ENCODE measurements at regions not wholly inside any gene's neighbourhood (a gene's known extent, or its start where the extent isn't known, plus 50 kb on each side); places are given as distances from the start of the nearest gene placed in this dataset.

GRCh38 chr10:78755063-78755701 lies 313.6 kb upstream of the ZMIZ1 start:
- H3K27me3 ChIP-seq: no peaks in the 10 kb centered on the region
- H3K4me3 ChIP-seq: no peak overlapping the region
- DNase-seq (ENCODE audit: low read depth in 1 of 2, low spot score in 1 of 2): no peak
- TF ChIP-seq CTCF (IDR thresholded peaks at IDR 0.05; ENCODE audit: low read depth, low read length): no peak
- H3K4me1 ChIP-seq (ENCODE audit: low read depth): no peaks in the 10 kb centered on the region
- H3K36me3 ChIP-seq: no peaks in the 10 kb centered on the region
- H3K9me3 ChIP-seq (ENCODE audit: low read depth): no peaks in the 10 kb centered on the region
- H3K27ac ChIP-seq: no peak overlapping the region

GRCh38 chr10:78755877-78756455 lies 312.8 kb upstream of the ZMIZ1 start:
- TF ChIP-seq CTCF (IDR thresholded peaks at IDR 0.05; ENCODE audit: low read depth, low read length): no peak
- H3K27ac ChIP-seq: no peak overlapping the region
- H3K4me1 ChIP-seq (ENCODE audit: low read depth): no peaks in the 10 kb centered on the region
- H3K9me3 ChIP-seq (ENCODE audit: low read depth): no peaks in the 10 kb centered on the region
- no peaks in the 10 kb centered on the region for H3K27me3 ChIP-seq
- DNase-seq (ENCODE audit: low read depth in 1 of 2, low spot score in 1 of 2): no peak
- no peak overlapping the region for H3K4me3 ChIP-seq
- H3K36me3 ChIP-seq: no peaks in the 10 kb centered on the region

DNA sequence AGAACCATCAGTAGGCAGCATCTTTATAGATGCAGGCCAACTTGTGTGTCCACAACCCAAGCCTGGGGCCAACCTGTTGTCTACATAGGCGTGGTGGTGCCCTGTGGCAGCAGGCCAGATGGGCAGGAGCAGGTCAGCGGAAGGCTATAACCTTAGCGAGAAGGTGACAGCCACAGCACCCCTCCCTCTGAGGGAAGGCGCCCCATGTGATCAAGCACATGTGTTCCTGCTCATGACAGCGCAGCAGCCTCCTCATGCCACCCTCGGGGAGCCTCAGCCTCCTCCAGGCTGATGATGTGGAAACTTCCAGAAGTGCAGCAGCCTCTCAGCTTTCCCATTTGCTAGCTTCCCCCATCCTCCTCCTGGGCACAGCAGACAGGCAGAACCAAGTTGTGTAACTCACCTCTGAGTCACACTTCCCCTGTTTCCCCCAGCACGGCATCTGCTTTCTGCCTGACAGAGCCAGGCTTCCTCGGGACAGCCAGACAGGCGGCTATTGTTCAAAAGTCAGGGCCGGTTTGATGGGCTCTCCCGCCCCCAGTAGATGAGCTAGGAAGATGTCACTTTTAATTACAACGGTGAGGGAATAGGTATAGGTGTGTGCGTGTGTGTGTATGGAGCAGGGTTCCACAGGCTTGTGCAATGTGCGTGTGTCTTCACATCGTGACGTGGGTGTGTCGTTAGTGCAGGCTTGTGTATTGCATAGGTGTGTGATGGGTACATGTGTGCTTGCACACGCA lies 312.0 kb upstream of the ZMIZ1 start:
- DNase-seq (ENCODE audit: low read depth in 1 of 2, low spot score in 1 of 2): peak in 1 of 2 donors; percentile 98
- H3K27ac ChIP-seq: no peak overlapping the region
- TF ChIP-seq CTCF (IDR thresholded peaks at IDR 0.05; ENCODE audit: low read depth, low read length): no peak
- H3K27me3 ChIP-seq: no peaks in the 10 kb centered on the region
- H3K36me3 ChIP-seq: no peaks in the 10 kb centered on the region
- no peak overlapping the region for H3K4me3 ChIP-seq
- no peaks in the 10 kb centered on the region for H3K9me3 ChIP-seq (ENCODE audit: low read depth)
- no peaks in the 10 kb centered on the region for H3K4me1 ChIP-seq (ENCODE audit: low read depth)

- no peaks in the 10 kb centered on the region for H3K9me3 ChIP-seq (ENCODE audit: low read depth)
- no peak overlapping the region for H3K4me3 ChIP-seq
- no peak overlapping the region for H3K27ac ChIP-seq
- H3K4me1 ChIP-seq (ENCODE audit: low read depth): no peaks in the 10 kb centered on the region
- peak in 1 of 2 donors; percentile 74 for DNase-seq (ENCODE audit: low read depth in 1 of 2, low spot score in 1 of 2)
- no peak for TF ChIP-seq CTCF (IDR thresholded peaks at IDR 0.05; ENCODE audit: low read depth, low read length)
- no peaks in the 10 kb centered on the region for H3K27me3 ChIP-seq
- H3K36me3 ChIP-seq: no peaks in the 10 kb centered on the region
Observed at GRCh38 chr10:78757344-78757925, 311.3 kb upstream of the ZMIZ1 start.

- Histone ChIP-seq H3K27me3 (no peaks in the 10 kb centered on the region), H3K27ac (no peak overlapping the region)
Observed at GRCh38 chr10:78758176-78758575, 310.6 kb upstream of the ZMIZ1 start.

More at GRCh38 chr10:78758176-78758575, 310.6 kb upstream of the ZMIZ1 start:
- H3K9me3 ChIP-seq (ENCODE audit: low read depth): no peaks in the 10 kb centered on the region
- H3K4me3 ChIP-seq: no peak overlapping the region
- no peak for DNase-seq (ENCODE audit: low read depth in 1 of 2, low spot score in 1 of 2)
- H3K36me3 ChIP-seq: no peaks in the 10 kb centered on the region
- no peak for TF ChIP-seq CTCF (IDR thresholded peaks at IDR 0.05; ENCODE audit: low read depth, low read length)
- H3K4me1 ChIP-seq (ENCODE audit: low read depth): no peaks in the 10 kb centered on the region

All from cardiac muscle cell (in vitro differentiated cells and primary cell).